ENCODE measurements at regions not wholly inside any gene's neighbourhood (a gene's known extent, or its start where the extent isn't known, plus 50 kb on each side); places are given as distances from the start of the nearest gene placed in this dataset.

DNA sequence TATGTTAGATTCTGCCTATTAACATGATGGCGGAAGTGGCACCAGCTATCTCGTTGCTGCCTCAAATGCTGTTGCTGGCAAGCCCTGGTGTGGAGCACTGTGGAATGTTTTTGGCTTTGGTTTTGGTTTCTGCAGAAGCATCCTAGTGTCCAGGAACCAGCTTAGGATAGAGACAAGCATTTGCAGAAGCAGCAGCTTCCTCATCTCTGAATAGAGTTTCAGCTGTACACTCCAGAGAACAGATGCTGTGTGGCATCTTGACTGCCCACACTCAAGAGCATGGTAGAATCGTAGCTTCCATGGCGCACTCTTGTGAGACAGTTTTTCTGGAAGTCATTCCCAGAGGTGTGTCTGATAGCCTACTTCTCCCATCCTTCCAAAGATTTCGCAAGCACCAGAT is 145.3 kb upstream of the RXFP2 start:
- H3K9me3 ChIP-seq (ENCODE audit: low read length), result no peaks in the 10 kb centered on the region
- intact Hi-C loops (cut with micrococcal nuclease), result no loop called here
- H3K27ac ChIP-seq (ENCODE audit: low read length), result no peak overlapping the region
- H2AFZ ChIP-seq (ENCODE audit: low read length), result no peak overlapping the region
- no peaks in the 10 kb centered on the region for H3K79me2 ChIP-seq (ENCODE audit: low read length)
- ChIA-PET CTCF (no interaction called here), POLR2A (ENCODE audit: unreplicated experiment) (interaction anchor here (0.7 kb wide), 1 partner anchor 9 kb away, joined by 6 read pairs; no protein-coding TSS in a partner anchor)
- DNase-seq, result no peak
- BruUV-seq (replicated peaks), result no TSS peak
- no peaks in the 10 kb centered on the region for H3K9me2 ChIP-seq (replicated peaks; ENCODE audit: low read length)
- H3K9ac ChIP-seq (ENCODE audit: low read length), result no peak overlapping the region
- no peaks in the 10 kb centered on the region for H4K20me1 ChIP-seq (ENCODE audit: low read length)
- H3K4me2 ChIP-seq (ENCODE audit: low read length), result no peak overlapping the region
- no peaks in the 10 kb centered on the region for H3F3A ChIP-seq (ENCODE audit: low read length, unreplicated experiment)
- no peak for TF ChIP-seq EZH2 (IDR thresholded peaks at IDR 0.05; ENCODE audit: low read length, unreplicated experiment)
- no peak for TF ChIP-seq EZH2phosphoT487 (IDR thresholded peaks at IDR 0.05; ENCODE audit: borderline replicate concordance, low read length)
- TF ChIP-seq, protein P1, sequence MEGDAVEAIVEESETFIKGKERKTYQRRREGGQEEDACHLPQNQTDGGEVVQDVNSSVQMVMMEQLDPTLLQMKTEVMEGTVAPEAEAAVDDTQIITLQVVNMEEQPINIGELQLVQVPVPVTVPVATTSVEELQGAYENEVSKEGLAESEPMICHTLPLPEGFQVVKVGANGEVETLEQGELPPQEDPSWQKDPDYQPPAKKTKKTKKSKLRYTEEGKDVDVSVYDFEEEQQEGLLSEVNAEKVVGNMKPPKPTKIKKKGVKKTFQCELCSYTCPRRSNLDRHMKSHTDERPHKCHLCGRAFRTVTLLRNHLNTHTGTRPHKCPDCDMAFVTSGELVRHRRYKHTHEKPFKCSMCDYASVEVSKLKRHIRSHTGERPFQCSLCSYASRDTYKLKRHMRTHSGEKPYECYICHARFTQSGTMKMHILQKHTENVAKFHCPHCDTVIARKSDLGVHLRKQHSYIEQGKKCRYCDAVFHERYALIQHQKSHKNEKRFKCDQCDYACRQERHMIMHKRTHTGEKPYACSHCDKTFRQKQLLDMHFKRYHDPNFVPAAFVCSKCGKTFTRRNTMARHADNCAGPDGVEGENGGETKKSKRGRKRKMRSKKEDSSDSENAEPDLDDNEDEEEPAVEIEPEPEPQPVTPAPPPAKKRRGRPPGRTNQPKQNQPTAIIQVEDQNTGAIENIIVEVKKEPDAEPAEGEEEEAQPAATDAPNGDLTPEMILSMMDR (conservative IDR thresholded peaks at IDR 0.05; ENCODE audit: low read depth, low read length), result no peak
- no peaks in the 10 kb centered on the region for H3K36me3 ChIP-seq (ENCODE audit: low read depth, low read length)
- peaks cover 10% of the 10 kb centered on the region; the same call in 1 of the 2 replicates for H3K27me3 ChIP-seq (ENCODE audit: low read length)
- ATAC-seq, result no peak
- H3K4me1 ChIP-seq (ENCODE audit: insufficient read depth, low read length), result no peaks in the 10 kb centered on the region
- no peak overlapping the region for H3K4me3 ChIP-seq (ENCODE audit: low read length)

DNA sequence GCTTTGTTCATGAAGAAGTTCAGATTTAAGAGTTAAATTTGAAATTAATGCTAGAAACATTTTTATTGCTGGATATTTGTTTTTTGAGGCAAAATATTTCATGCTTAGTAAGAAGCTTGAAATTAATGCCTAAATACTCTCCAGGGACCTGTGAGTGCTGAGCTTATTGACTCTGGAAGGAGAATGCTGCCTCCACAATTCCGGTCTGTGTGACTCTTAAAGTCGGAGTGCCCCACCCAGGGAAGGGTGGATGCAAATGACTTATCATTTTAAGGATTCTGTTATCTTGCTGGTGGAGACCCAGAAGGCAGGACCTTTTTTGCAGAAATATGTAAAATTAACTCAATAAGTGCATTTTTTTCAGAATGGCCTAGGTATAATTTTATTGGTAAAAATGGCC is 143.8 kb upstream of the RXFP2 start:
- ATAC-seq (no peak), DNase-seq (no peak)
- Histone ChIP-seq H3K9me2 (replicated peaks; ENCODE audit: low read length) (no peaks in the 10 kb centered on the region), H3K4me1 (ENCODE audit: insufficient read depth, low read length) (no peaks in the 10 kb centered on the region), H3K27me3 (ENCODE audit: low read length) (peaks cover 10% of the 10 kb centered on the region; the same call in 1 of the 2 replicates), H3K27ac (ENCODE audit: low read length) (no peak overlapping the region), H3K36me3 (ENCODE audit: low read depth, low read length) (no peaks in the 10 kb centered on the region), H3K9ac (ENCODE audit: low read length) (no peak overlapping the region), H4K20me1 (ENCODE audit: low read length) (no peaks in the 10 kb centered on the region), H2AFZ (ENCODE audit: low read length) (no peak overlapping the region), H3K4me2 (ENCODE audit: low read length) (no peak overlapping the region), H3F3A (ENCODE audit: low read length, unreplicated experiment) (no peaks in the 10 kb centered on the region), H3K4me3 (ENCODE audit: low read length) (no peak overlapping the region), H3K9me3 (ENCODE audit: low read length) (no peaks in the 10 kb centered on the region), H3K79me2 (ENCODE audit: low read length) (no peaks in the 10 kb centered on the region)
- ChIA-PET CTCF (no interaction called here), POLR2A (ENCODE audit: unreplicated experiment) (no interaction called here)
- BruUV-seq (replicated peaks), result no TSS peak
- TF ChIP-seq, protein P1 (conservative IDR thresholded peaks at IDR 0.05; ENCODE audit: low read depth, low read length), result no peak
- TF ChIP-seq EZH2phosphoT487 (IDR thresholded peaks at IDR 0.05; ENCODE audit: borderline replicate concordance, low read length) (no peak), EZH2 (IDR thresholded peaks at IDR 0.05; ENCODE audit: low read length, unreplicated experiment) (no peak)
- intact Hi-C loops (cut with micrococcal nuclease), result no loop called here

DNA sequence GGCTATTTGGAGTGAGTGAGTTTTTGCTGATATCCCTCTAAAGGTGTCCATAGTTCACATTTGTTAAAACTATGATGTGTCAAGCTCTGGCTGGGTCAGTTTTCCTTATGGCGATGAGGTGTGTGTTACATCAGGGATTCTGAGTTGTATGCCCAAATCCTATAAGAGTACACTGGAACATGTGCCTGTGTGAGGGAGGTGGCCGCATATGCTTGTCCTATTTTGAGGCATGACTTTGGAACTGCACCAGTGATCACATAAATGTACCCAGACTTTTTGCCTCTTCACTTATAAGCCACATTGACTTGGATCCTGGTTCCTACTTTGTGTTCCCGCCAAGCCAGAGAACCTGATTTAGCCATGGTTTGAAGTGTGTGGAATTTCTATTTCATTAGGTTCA is 140.3 kb upstream of the RXFP2 start:
- Histone ChIP-seq H4K20me1 (ENCODE audit: low read length) (no peaks in the 10 kb centered on the region), H3K9ac (ENCODE audit: low read length) (no peak overlapping the region), H3K36me3 (ENCODE audit: low read depth, low read length) (no peaks in the 10 kb centered on the region), H3K4me3 (ENCODE audit: low read length) (no peak overlapping the region), H3K9me2 (replicated peaks; ENCODE audit: low read length) (no peaks in the 10 kb centered on the region), H3K4me2 (ENCODE audit: low read length) (no peak overlapping the region), H3K4me1 (ENCODE audit: insufficient read depth, low read length) (no peaks in the 10 kb centered on the region), H2AFZ (ENCODE audit: low read length) (no peak overlapping the region), H3K27ac (ENCODE audit: low read length) (no peak overlapping the region), H3K27me3 (ENCODE audit: low read length) (peaks cover 7% of the 10 kb centered on the region; the same call in 1 of the 2 replicates), H3F3A (ENCODE audit: low read length, unreplicated experiment) (no peaks in the 10 kb centered on the region), H3K79me2 (ENCODE audit: low read length) (no peaks in the 10 kb centered on the region), H3K9me3 (ENCODE audit: low read length) (no peaks in the 10 kb centered on the region)
- ATAC-seq, result no peak
- TF ChIP-seq, protein P1 (conservative IDR thresholded peaks at IDR 0.05; ENCODE audit: low read depth, low read length), result no peak
- TF ChIP-seq EZH2phosphoT487 (IDR thresholded peaks at IDR 0.05; ENCODE audit: borderline replicate concordance, low read length) (no peak), EZH2 (IDR thresholded peaks at IDR 0.05; ENCODE audit: low read length, unreplicated experiment) (no peak)
- no peak for DNase-seq
- POLR2A ChIA-PET (ENCODE audit: unreplicated experiment), result no interaction called here
- BruUV-seq (replicated peaks), result no TSS peak
- CTCF ChIA-PET, result no interaction called here
- intact Hi-C loops (cut with micrococcal nuclease), result no loop called here
